Liver (tissue), 8 donors: ENCODE measurements at regions not wholly inside any gene's neighbourhood (a gene's known extent, or its start where the extent isn't known, plus 50 kb on each side); places are given as distances from the start of the nearest gene placed in this dataset.

Experiments used
- DNase-seq: peaks from one replicate; pipeline ENCODE4 v3.0.0-alpha.2; 2017; ENCODE audit warnings: low spot score
- H3K27ac ChIP-seq, 2 donors: one replicate each; pipeline ENCODE4 v1.7.0; 2013; ENCODE audit warnings: inconsistent platforms in 2 of 2, low read length in 2 of 2, control low read depth in 1 of 2, low read depth in 1 of 2, mild to moderate bottlenecking in 1 of 2
- H3K27me3 ChIP-seq, 4 donors: one replicate each; pipeline versions ENCODE4 v1.6.1 to v1.7.0; 2013; ENCODE audit warnings: low read length in 3 of 4, inconsistent platforms in 1 of 4, mild to moderate bottlenecking in 1 of 4, moderate library complexity in 1 of 4; ENCODE audit not compliant: control insufficient read depth in 4 of 4, insufficient read depth in 4 of 4
- H3K36me3 ChIP-seq, 4 donors: one replicate each; pipeline versions ENCODE4 v1.6.1 to v1.7.0; 2013; ENCODE audit warnings: low read length in 3 of 4, mild to moderate bottlenecking in 3 of 4, low read depth in 1 of 4, moderate library complexity in 1 of 4; ENCODE audit not compliant: control insufficient read depth in 4 of 4, insufficient read depth in 3 of 4
- H3K4me1 ChIP-seq, 4 donors: one replicate each; pipeline versions ENCODE4 v1.6.1 to v1.7.0; 2013; ENCODE audit warnings: low read length in 3 of 4, mild to moderate bottlenecking in 3 of 4, moderate library complexity in 1 of 4; ENCODE audit not compliant: control insufficient read depth in 4 of 4, insufficient read depth in 4 of 4
- H3K4me3 ChIP-seq, 3 donors: one replicate each; pipeline versions ENCODE4 v1.6.1 to v1.7.0; 2013; ENCODE audit warnings: low read length in 3 of 3, control low read depth in 1 of 3, low read depth in 1 of 3, mild to moderate bottlenecking in 1 of 3
- H3K9ac ChIP-seq, 2 donors: one replicate each; pipeline ENCODE4 v1.7.0; 2013; ENCODE audit warnings: low read length in 2 of 2, mild to moderate bottlenecking in 2 of 2, moderate library complexity in 2 of 2, control low read depth in 1 of 2, low read depth in 1 of 2
- H3K9me3 ChIP-seq, 4 donors: one replicate each; pipeline versions ENCODE4 v1.6.1 to v1.7.0; 2013; ENCODE audit warnings: low read length in 3 of 4; ENCODE audit not compliant: control insufficient read depth in 4 of 4
- ATF3 ChIP-seq: IDR thresholded peaks from 2 replicates; pipeline ENCODE4 v1.6.1; 2016; ENCODE audit warnings: antibody characterized with exemption
- CTCF ChIP-seq: fragments of 150-350 bp; IDR thresholded peaks from 2 replicates; pipeline ENCODE4 v1.5.1; 2017; ENCODE audit warnings: improper control_type of control experiment, low read depth, low read length; ENCODE audit not compliant: missing input control
- EGR1 ChIP-seq, 2 donors: IDR thresholded peaks; 2 replicates each; pipeline ENCODE4 v1.6.1; 2016 to 2018; ENCODE audit warnings: antibody characterized with exemption in 2 of 2, low read depth in 2 of 2
- FOXA1 ChIP-seq: IDR thresholded peaks from 2 replicates; pipeline ENCODE4 v1.6.1; 2016; ENCODE audit warnings: antibody characterized with exemption
- FOXA2 ChIP-seq: IDR thresholded peaks from 2 replicates; pipeline ENCODE4 v1.6.1; 2016; ENCODE audit warnings: antibody characterized with exemption
- GABPA ChIP-seq, 2 donors: IDR thresholded peaks in 1 of 2; conservative IDR thresholded peaks in 1 of 2; 2 replicates each; pipeline ENCODE4 v1.6.1; 2016; ENCODE audit warnings: antibody characterized with exemption in 2 of 2, mild to moderate bottlenecking in 1 of 2, moderate library complexity in 1 of 2
- HNF4G ChIP-seq: IDR thresholded peaks from 2 replicates; pipeline ENCODE4 v1.6.1; 2016; ENCODE audit warnings: antibody characterized with exemption
- JUND ChIP-seq, 2 donors: IDR thresholded peaks; 2 replicates each; pipeline ENCODE4 v1.6.1; 2016; ENCODE audit warnings: antibody characterized with exemption in 2 of 2
- MAX ChIP-seq: IDR thresholded peaks from 2 replicates; pipeline ENCODE4 v1.6.1; 2016; ENCODE audit warnings: antibody characterized with exemption
- NR2F2 ChIP-seq: IDR thresholded peaks from 2 replicates; pipeline ENCODE4 v1.6.1; 2016; ENCODE audit warnings: antibody characterized with exemption
- RAD21 ChIP-seq, 2 donors: IDR thresholded peaks; 2 replicates each; pipeline ENCODE4 v1.6.1; 2016; ENCODE audit warnings: antibody characterized with exemption in 2 of 2, mild to moderate bottlenecking in 2 of 2
- REST ChIP-seq: IDR thresholded peaks from 2 replicates; pipeline ENCODE4 v1.6.1; 2016; ENCODE audit warnings: antibody characterized with exemption, mild to moderate bottlenecking
- RXRA ChIP-seq, 2 donors: IDR thresholded peaks; 2 replicates each; pipeline ENCODE4 v1.6.1; 2017 to 2018; ENCODE audit warnings: antibody characterized with exemption in 2 of 2, mild to moderate bottlenecking in 1 of 2
- SP1 ChIP-seq: IDR thresholded peaks from 2 replicates; pipeline ENCODE4 v1.6.1; 2018; ENCODE audit warnings: antibody characterized with exemption, mild to moderate bottlenecking
- TAF1 ChIP-seq: conservative IDR thresholded peaks from 2 replicates; pipeline ENCODE4 v1.6.1; 2016; ENCODE audit warnings: antibody characterized with exemption, mild to moderate bottlenecking
- YY1 ChIP-seq: IDR thresholded peaks from 2 replicates; pipeline ENCODE4 v1.6.1; 2016; ENCODE audit warnings: antibody characterized with exemption, mild to moderate bottlenecking
- ZBTB33 ChIP-seq: IDR thresholded peaks from 2 replicates; pipeline ENCODE4 v1.6.1; 2016; ENCODE audit warnings: antibody characterized with exemption
- WGBS: extraction: QIAGEN DNeasy Blood & Tissue Kit; methylation state at CpG from one replicate; pipeline ENCODE4 v1.1.7; 2013; 5-methylcytosine and 5-hydroxymethylcytosine counted together
- donor health status: healthy.
- donor health status: healthy.
- donor health status: healthy.
- donor health status: healthy.
- donor health status: healthy.

GRCh38 chr14:42642787-42643186, 1036.1 kb downstream of the LRFN5 start:
- Histone ChIP-seq H3K4me1 (no peaks in the 10 kb centered on the region), H3K9me3 (no peaks in the 10 kb centered on the region), H3K4me3 (no peak overlapping the region), H3K27me3 (no peaks in the 10 kb centered on the region), H3K36me3 (no peaks in the 10 kb centered on the region), H3K9ac (no peak overlapping the region), H3K27ac (no peak overlapping the region)
- TF ChIP-seq NR2F2 (no peak), TAF1 (no peak), RAD21 (IDR thresholded peaks at IDR 0.05) (no peak), EGR1 (IDR thresholded peaks at IDR 0.05; ENCODE audit: low read depth in 2 of 2) (no peak), MAX (no peak), REST (no peak), FOXA2 (no peak), JUND (IDR thresholded peaks at IDR 0.05) (no peak), CTCF (no peak), GABPA (IDR thresholded peaks at IDR 0.05 in 1 of 2, conservative IDR thresholded peaks at IDR 0.05 in 1 of 2) (no peak), YY1 (no peak), ATF3 (no peak), FOXA1 (no peak), HNF4G (no peak), RXRA (IDR thresholded peaks at IDR 0.05) (no peak), SP1 (no peak), ZBTB33 (no peak)
- no peak for DNase-seq
- WGBS = 93% methylated on average over 3 of the region's 3 CpGs
